ENCODE measurements at regions not wholly inside any gene's neighbourhood (a gene's known extent, or its start where the extent isn't known, plus 50 kb on each side); places are given as distances from the start of the nearest gene placed in this dataset.
A peak's percentile ranks its signal among the peaks of the same experiment; 100 is the strongest.
"Not testable (repeated sequence)": the region's sequence is repeated elsewhere in the genome, so short reads cannot be mapped to it uniquely, and the experiment has no call there.

DNA sequence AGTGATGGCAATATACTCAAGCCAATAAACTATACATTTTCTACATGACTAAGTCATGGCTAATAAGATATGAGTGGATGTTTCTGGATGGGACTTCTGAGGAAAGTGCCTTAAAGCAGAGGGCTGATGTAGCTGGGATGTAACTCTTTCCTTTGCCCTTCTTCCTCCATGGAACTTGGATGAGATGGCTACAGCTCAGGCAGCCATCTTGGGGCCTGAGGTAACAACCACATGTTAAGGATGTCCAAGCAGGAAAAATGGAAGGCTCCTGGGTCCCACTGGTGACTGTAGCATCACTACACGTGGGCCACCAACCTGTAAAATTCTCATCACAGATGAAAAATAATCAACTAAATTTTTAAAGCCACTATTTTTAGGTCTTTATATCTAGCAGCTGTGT lies 54.4 kb upstream of the GRIP1 start:
- no peak for DNase-seq

DNA sequence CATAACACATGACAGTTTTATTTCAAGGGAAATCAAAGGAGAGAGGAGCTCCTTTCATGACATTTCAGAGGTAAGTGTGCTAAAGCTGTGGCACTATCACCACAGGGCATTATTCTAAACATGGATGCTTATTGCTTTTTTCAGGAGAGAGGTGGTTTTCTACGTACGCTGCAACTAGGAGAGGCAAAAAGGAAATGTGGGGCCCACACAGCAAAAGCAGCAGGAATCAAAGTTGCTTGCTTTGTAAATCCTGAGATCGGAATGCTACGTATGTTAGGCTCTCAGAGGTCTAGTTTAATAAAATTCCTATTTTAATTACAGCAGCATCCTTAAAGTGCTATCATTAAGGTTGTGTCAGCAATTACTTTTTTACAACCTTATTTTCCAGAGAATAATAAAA lies 55.0 kb upstream of the GRIP1 start:
- DNase-seq: no peak

DNA sequence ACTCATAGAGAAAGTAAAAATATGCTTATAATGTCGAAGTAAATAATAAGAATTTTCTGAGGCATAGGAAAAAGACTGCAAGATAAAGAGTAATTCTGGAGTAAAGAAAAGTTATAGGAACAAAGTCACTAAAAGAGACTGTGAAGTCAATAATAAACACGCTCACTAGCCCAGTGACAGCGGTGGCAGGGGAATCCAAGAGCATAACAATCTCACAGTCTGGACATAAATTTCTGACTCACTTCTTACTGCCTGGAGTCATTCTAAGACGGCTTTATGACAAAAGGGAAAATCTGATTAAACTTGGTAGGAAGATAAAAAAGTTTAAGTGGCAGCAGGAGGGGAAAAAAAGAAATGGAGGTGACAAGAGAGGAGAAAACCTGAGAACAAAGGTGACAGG lies 56.4 kb upstream of the GRIP1 start:
- DNase-seq: no peak

DNA sequence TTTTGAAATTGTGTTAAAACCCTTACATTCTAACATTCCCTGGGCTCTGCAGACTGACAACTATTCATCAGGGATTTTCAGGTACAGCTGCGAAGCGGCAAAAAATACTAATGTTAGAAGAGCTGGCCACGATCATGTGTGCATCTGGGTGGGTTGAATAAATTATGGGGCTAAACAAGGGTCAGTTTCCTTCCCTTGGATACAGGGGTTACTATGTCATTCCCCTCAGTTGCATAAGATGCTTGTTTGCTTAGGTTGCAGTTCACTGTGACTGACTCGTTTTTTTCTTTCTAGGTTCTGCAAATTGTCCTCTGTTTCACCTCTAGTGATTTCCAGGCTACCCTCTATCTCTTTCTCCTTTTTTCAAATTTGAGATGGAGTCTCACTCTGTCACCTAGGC lies 58.1 kb upstream of the GRIP1 start:
- DNase-seq: no peak

DNA sequence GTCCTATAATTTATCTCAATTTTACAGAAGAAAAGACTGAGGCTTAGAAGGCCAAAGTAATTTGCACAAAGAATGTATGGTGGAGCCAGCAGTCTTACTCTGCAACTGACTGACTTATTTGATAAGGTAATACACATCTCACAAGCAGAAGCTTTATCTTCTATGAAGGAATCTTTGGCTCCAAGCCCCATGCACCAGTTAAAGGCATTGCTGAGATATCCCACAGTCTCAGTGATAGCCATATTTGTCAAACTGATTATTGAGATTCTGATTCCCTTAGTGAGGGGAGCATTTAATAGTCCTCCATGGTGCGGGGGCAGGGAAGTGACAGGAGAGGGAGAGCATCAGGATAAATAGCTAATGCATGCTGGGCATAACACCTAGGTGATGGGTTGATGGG lies 60.4 kb upstream of the GRIP1 start:
- no peak for DNase-seq

DNA sequence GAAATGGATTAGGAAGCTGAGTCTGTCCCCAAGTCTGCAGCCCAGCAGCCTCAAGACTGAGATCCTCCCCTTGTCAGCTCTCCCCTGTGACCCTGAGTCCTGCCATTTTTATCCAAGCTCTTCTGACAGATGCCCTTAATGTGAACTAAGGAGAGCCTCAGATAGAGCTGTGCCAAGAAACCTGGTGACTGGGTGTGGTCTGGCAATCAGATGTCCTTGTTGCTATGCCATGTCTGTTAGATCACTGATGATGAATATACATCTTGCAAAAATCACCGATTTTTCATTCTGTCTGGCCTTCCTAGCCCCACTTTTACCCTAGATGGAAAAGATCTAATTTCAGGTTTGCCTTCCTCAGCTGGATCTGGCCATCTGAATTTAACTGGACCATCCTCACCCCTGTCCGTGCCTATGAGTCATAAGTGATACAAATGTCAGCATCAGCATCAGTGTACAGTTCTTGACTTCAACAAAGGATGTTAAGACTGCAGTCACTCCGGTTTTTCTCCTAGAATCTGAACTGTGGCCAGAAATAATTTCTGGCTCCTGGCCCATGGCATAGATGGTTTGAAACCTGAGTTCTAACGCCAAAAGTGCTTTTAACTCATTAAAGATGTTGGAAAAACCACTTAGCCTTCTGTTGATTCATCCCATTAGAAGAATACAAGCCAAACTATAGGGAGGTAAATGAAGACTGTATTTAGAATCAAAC lies 61.2 kb upstream of the GRIP1 start:
- DNase-seq: peak; percentile 27

DNA sequence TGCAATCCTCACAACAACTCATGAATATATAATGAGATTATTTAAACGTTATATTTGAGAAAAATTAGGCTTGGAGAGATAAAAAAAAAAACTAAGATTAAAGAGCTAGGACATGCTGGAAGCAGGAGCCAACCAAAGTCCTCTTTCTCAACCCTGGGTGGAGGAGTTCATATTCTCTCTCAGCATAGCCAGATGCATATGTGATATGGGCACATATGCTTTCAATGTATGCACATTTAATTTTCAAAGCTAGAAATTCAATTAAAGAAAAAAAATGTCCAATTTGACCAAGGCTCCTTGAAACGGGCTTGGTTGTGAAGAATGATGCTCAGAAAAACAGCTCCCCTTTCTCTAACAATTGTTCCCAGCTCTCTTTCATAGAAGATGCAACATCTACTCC lies 61.9 kb upstream of the GRIP1 start:
- DNase-seq: no peak

DNA sequence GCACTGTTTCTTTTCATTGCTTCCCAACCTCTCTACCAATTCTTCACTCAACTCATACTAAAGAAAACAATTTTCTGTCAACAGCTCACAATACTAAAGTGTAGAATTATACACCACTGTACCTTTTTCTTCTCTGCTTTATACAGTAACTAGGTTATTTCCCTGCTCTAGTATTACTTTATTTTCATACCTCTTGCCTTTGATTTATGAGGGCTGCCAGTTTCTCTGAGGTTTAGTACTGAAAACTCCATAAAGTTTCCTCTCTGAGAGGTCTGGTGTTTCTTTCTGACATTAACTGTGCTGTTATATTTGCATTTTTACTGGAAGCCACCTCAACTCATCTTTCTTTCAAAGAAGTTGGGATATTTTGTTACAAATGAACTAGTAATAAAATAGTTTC lies 63.0 kb upstream of the GRIP1 start:
- DNase-seq: no peak

DNA sequence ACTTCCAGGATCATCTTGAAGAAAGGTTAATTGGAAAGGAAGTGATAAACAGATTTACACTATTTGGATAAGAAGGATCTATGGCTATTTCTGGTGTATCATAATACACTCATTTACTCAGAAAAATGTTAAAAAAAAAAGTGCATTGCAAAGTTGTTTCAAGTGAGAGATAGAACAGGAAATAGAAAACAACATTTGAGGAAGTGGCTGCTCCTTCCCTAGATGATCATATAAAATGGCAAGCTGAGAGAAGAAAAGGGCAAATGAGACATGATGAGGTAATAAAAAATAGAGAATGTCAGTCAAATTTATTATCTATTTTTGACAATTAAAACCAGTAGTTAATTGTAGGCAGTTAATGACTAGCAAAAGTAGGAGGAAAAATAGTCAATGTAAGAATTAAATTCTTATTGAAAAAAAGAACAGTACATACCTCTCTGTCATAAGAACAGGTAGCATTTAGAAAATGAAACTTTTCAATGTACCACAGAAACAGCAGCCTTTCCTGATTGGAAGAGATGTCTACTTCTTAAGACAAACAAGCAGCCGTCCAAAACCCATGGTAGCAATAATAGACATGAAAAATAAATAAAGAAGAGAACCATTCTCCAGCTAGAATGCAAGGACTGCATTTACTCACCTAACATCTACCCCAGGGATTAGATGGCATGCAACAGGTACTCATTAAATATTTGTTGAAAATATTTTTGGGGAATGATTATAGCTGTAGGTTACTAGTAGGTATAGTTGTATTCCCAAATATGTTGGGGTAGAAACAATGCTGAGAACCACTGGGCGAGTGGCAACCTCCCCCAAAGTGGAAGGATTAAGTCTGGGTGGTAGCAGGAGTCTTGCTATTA lies 63.9 kb upstream of the GRIP1 start:
- DNase-seq: no peak

DNA sequence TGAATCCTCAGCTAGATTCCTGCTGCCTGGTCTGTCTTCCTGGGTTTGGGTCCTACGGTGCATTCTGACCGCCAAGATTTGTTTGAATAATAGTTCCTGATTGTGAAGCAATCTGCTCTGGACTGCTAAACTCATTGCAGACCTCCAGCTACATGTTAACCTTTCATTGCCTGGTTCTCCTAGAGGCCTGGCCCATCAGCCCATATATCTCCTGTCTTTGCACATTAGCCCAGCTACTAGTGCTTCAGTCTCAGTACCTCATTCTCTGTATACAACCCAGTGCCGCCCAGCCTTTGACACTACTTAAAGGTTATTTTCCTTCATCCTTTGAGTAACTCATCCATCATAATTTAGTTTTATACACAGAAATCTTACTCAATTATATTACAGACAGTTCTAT lies 65.6 kb upstream of the GRIP1 start:
- no peak for DNase-seq

DNA sequence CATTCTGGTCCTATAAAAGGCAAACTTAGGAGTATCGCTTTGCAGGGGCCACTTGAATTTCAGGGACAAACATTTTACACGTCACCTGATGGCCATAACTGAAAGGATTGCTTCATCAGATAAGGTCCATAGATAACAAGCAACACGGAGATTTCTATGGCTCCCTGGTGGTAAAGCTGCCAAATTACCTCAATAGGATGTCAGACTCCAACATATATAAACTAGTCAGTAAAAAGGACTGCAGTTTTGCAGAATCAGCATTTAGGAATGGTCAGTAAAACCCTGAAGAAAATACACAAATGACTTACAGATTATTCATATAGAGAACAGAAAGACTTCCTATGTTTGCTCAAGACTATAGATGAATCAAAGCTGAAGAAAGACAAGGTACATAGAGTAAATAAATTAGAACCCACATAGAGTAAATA lies 66.1 kb upstream of the GRIP1 start:
- peak; percentile 32 for DNase-seq

DNA sequence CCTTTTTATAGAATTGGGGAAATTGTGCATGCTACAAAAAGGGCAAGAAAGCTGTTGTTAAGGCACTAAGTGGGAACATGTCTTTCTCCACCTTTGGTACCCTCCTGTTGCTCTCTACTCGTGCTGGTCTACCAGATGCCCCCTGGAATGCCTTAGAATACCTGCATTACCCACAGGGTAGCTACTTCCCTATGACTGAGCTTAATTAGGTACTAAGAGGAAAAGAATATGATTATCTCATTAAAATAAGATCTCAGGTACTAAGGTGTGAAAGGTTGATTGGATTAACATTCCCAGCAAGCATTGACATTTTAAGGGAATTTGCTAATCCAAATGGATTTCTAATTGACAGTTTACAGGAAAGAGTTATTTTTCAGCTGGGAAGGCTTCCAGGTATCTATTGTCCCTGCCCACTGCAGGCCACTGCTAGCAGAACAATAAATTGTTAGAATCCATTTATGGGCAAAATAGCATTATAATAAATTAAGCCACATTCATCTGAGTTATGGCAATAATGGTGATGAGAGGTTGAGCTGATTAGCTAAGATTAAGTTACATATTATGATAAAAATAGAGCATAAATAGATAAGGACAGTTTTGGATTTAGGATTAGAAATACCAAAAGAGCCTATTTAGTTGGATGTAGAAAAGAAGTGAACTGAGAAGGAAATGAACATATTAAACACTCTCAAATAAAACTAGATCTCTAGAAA lies 67.8 kb upstream of the GRIP1 start:
- no peak for DNase-seq

DNA sequence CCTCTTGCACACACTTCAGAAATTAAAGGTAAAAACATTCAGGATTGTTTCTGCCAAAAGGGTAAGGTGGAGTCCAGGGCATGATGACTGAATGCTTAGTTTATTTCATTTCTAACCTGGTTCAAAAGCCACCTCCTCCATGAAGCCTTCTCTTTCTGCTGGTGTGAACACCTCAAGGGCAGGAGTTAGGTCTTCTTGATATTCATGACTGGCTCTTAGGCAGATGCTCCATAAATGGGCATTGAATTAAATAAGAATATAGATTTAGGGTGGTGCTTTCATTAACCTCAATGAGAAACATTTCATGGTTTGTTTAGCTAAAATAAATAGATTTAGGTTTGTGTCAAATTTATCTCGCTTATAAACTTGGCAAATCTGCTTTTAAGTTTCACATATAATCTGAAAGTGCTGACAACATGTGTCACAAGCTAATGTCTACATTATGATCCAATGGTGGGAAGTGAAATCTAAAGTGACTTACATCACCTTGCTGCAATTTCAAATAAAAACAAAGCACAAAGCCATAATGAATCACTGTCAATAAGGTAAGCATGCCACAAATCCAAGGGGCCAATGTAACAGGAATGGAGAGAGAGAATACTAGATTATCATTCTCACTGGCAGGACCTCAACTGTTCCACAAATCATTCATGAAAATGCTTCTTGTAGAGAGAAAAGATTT lies 72.7 kb upstream of the GRIP1 start:
- no peak for DNase-seq

DNA sequence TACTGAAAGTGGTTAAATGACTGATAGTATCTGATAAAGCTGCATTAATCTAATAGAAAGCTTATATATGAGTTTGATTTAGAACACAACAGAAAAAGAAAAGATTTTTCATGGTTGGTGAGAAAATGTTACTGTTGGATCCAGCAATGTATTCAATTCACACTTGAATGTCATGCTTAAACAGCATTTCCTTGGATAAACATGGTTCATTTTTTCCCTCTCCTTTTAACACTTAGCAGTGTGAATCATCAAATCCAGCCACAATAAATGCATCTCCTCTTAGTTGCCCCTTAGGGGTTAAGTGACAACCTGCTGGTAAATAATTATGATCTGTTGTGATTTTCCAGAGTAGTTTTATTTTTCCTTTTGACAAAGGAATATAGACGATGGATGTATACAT lies 74.9 kb upstream of the GRIP1 start:
- no peak for DNase-seq

DNA sequence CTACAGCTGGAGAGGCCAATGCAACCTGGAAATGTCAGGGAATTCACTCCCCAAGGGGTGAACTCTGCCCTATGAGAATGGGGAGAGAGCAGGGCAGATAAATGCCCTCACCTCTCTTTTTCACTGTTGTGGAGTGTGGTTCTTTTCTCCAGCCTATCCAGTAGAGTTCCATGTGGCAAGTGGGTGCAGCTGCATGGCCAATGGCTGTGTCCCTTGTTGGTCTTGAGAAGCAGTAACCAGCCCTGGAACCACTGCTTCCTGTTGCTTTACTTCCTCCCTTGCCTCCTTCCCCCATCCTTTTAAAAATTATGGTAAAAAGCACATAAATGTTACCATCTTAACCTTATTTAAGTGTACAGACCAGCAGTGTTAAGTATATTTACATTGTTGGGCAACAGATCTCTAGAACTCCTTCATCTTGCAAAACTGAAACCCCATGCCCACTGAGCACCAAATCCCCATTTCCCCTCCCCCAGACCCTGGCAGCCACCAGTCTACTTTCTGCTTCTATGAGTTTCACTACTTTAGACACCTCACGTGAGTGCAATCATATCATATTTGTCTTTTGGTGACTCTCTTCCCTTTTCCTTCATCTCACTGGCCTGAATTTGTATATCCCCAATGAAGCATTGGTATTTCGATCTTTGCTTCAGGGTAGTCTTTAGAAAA lies 77.0 kb upstream of the GRIP1 start:
- no peak for DNase-seq

DNA sequence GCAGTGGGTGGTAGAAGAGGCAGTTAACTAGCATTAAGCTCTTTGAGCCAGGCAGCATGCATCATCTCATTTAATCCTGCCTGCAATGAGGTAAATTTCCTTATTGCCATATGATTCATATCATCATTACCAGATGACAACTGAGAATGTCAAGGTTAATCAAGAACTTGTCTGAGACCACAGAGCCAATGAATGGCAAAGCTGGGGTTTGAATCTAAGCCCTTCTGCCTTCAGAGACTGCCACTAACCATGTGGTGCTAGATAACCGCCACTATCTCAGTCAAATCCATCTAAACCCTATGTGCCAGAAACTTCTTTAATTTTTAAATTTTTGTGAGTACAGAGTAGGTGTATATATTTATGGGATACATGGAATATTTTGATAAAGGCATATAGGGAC lies 77.8 kb upstream of the GRIP1 start:
- DNase-seq: no peak

DNA sequence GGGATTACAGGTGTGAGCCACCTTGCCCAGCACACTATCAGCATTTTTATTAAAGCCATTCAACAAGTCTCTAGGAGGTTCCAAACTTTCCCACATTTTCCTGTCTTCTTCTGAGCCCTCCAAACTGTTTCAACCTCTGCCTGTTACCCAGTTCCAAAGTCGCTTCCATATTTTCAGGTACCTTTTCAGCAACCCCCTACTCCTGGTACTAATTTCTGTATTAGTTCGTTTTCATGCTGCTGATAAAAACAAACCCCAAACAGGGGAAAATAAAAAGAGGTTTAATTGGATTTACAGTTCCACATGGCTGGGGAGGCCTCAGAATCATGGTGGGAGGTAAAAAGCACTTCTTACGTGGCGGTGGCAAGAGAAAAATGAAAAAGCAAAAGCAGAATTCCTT lies 81.2 kb upstream of the GRIP1 start:
- not testable (repeated sequence) for DNase-seq

DNA sequence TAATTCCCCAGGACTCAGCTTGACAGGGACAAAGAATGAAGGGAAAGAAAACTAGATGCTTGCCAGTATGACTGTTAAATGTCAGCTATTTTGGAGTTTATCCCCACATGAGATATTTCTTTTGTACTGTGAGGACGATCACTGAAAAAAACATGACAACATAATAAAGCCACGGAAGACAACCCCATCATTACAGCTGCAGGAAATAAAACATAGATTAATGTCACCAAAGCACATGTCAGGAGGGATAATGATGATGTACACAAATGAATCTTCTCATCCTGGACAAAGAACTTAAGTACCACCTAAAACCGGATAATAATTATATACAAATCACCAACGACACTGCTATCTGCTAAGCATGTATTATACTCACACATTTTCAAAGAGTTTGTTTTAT lies 84.6 kb upstream of the GRIP1 start:
- peak; percentile 15 for DNase-seq

DNA sequence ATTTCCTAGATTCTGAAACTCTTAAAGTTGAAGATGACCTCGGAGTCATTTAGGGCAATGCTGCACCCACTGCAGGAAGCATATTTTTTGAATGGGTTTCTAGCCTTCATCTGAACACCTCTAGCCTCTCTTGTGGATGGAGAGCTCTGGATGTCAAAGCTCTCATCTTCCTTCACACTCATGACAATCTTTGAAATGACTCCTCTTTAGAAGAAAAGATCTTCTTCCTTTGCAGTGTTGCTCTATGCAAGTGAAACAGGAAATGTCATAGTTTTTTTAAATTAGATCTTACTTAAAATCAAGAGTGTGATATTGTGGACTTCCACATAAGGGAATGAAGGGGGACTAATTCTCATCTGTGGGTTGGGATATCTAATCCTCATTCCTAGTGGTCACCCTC lies 86.3 kb upstream of the GRIP1 start:
- no peak for DNase-seq

DNA sequence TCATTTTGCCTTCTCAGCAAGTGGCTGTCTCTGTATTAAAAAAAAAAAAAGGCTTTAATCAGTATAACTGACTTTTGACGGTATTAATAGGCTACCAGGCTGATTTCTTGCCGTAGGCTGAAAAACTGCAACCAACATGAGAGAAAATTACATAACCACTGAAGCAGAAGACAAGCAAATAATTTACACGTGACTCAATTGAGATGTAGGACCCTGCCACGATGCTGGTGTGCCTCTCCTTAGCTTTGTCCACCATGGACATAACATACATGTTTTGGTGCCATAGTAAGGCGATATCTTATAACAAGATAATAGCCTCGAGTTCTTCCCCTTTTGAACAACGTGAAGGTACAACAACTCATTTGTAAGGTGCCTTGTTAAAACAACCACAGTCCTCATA lies 88.7 kb upstream of the GRIP1 start:
- no peak for DNase-seq

DNA sequence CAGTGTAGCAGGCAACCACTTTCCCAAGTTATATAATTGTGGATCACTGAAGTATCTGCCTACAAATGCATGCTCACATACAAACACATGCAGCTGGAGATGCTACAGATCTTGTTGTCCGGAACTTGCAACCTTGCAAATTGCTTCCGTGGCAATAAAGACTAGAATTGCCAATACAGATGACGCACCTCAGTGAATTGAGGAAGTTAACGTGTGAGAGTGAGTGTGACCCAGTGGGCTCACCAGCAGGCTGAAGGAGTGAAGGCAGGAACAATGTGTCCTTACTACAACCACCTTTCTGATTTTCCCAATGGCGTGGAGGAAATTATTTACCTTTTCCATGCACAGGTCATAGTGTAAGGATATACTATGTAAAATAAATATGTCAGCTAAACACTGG lies 89.4 kb upstream of the GRIP1 start:
- DNase-seq: no peak

DNA sequence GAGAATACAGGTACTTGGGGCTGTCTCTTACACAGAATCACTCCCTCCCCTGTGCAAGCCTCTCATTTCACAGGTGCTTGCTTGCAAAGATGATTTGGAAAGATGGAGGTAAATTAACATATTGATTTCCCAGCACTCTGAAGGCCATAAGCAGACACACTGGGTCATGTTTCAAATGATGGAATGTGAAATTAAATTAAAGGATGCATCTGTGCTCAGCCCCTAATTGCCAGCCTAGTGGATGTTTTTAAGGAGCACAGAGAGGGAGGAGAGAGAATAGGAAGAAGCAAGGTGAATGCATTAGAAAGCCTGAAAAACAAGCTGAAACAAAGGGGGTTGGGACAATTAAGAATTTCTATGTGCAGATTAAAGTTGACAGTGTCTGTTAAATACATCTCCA lies 96.1 kb upstream of the GRIP1 start:
- no peak for DNase-seq

DNA sequence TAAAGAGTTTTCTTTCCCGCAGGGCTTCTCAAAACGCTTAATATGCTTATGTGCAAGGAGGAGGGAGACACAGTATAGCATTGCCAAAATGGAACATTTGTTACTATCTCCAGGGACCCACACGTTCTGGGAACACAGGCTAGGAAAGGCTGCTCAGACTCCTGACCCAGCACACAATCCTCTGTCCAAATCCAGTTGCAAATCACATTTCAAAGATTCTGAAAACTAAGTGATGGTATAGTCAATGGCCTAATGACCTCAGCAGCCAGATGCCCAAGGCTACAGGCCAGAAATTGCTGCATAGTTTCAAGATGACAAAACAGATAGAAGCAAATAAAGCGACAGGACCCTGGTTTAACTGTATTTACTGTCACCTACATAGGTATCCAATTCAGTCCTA lies 97.0 kb upstream of the GRIP1 start:
- DNase-seq: no peak
